Transverse colon (tissue), 4 donors: ENCODE measurements at regions not wholly inside any gene's neighbourhood (a gene's known extent, or its start where the extent isn't known, plus 50 kb on each side); places are given as distances from the start of the nearest gene placed in this dataset.

Experiments
- DNase-seq: peaks from one replicate; pipeline ENCODE4 v3.0.0-alpha.2; 2019
- H3K27ac ChIP-seq, 4 donors: fragments of 200-600 bp; sonication (generic); 2 replicates each; pipeline ENCODE4 v1.5.1; 2016 to 2018; ENCODE audit warnings: inconsistent platforms in 4 of 4
- H3K27me3 ChIP-seq: fragments of 200-600 bp; sonication (generic); 2 replicates; pipeline ENCODE4 v1.5.1; 2017; ENCODE audit warnings: inconsistent platforms
- H3K36me3 ChIP-seq, 4 donors: fragments of 200-600 bp; sonication (generic); 2 replicates each; pipeline ENCODE4 v1.5.1; 2017 to 2019; ENCODE audit warnings: inconsistent platforms in 4 of 4
- H3K4me1 ChIP-seq, 4 donors: fragments of 200-600 bp; sonication (generic); 2 replicates each; pipeline ENCODE4 v1.5.1; 2017 to 2020; ENCODE audit warnings: inconsistent platforms in 4 of 4
- H3K4me3 ChIP-seq, 4 donors: fragments of 200-600 bp; sonication (generic); 1 replicate in 1 of 4; 2 replicates in 3 of 4; pipeline versions ENCODE4 v1.5.1 to v1.6.1; 2017 to 2019; ENCODE audit warnings: inconsistent platforms in 4 of 4
- H3K9me3 ChIP-seq, 2 donors: fragments of 200-600 bp; sonication (generic); 2 replicates each; pipeline ENCODE4 v1.5.1; 2017 to 2019; ENCODE audit warnings: inconsistent platforms in 2 of 2
- EP300 ChIP-seq: sonication (generic); formaldehyde crosslinking; IDR thresholded peaks from one replicate; pipeline ENCODE4 v1.6.1; 2017; ENCODE audit warnings: antibody characterized with exemption, low read depth
- POLR2A ChIP-seq: fragments of 450-650 bp; IDR thresholded peaks from one replicate; pipeline ENCODE4 v1.6.1; 2016; ENCODE audit warnings: antibody characterized with exemption, mild to moderate bottlenecking, moderate library complexity
- POLR2AphosphoS5 ChIP-seq, 3 donors: sonication (generic); formaldehyde crosslinking; IDR thresholded peaks; one replicate each; pipeline ENCODE4 v1.6.1; 2016; ENCODE audit warnings: antibody characterized with exemption in 3 of 3
- WGBS, 2 donors: methylation state at CpG; one replicate each; pipeline ENCODE4 v1.1.5; 2018; ENCODE audit warnings: low coverage in 1 of 2; 5-methylcytosine and 5-hydroxymethylcytosine counted together
- in situ Hi-C, 4 donors: fragments of 200-750 bp; cut with MboI; loops; one replicate each; pipeline versions ENCODE4 v1.15.0 to v1.15.1; 2017; ENCODE audit warnings: low sequenced_read_pairs in 3 of 4, low pct_ligation_motif_present in 1 of 4, low pct_unique_long_range_greater_than_20kb in 1 of 4
- intact Hi-C: fragments of 100-400 bp; cut with DNase I; formaldehyde crosslinking; loops from one replicate; pipeline ENCODE4 v1.15.1; 2023; ENCODE audit warnings: low total_unique reads
- TF ChIP-seq, protein P1 (sequence below), 5 experiments: fragments of 200-600 bp in 3 of 5; fragments of 450-650 bp in 2 of 5; sonication (generic) in 3 of 5; IDR thresholded peaks; 1 replicate in 2 of 5; 2 replicates in 3 of 5; pipeline ENCODE4 v1.5.1; 2016 to 2017; ENCODE audit warnings: antibody characterized with exemption in 5 of 5, inconsistent platforms in 3 of 5, mild to moderate bottlenecking in 2 of 5, moderate library complexity in 1 of 5

DNA sequence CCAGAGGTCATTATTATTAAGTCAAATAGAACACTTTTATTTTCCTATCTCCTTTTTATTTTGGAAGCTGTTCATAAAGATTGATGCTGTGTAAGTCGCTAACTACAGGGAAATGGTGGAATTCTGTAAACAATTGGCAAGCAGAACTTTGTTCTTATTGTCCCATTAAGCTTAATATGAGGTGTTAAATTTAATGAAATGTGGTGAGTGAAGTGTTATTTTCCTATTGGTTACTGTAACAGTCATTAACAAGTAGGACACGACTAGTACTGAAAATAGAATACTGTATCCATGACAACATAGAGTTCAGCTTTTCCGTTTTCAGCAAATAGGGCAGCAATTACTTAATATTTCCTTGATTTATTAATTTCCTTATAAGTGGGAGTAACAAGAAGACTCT, 279.1 kb upstream of the ZEB2 start:
- Histone ChIP-seq H3K27me3 (no peaks in the 10 kb centered on the region), H3K4me1 (no peaks in the 10 kb centered on the region), H3K4me3 (no peak overlapping the region), H3K36me3 (no peaks in the 10 kb centered on the region), H3K27ac (no peak overlapping the region), H3K9me3 (no peaks in the 10 kb centered on the region)
- TF ChIP-seq, protein P1, sequence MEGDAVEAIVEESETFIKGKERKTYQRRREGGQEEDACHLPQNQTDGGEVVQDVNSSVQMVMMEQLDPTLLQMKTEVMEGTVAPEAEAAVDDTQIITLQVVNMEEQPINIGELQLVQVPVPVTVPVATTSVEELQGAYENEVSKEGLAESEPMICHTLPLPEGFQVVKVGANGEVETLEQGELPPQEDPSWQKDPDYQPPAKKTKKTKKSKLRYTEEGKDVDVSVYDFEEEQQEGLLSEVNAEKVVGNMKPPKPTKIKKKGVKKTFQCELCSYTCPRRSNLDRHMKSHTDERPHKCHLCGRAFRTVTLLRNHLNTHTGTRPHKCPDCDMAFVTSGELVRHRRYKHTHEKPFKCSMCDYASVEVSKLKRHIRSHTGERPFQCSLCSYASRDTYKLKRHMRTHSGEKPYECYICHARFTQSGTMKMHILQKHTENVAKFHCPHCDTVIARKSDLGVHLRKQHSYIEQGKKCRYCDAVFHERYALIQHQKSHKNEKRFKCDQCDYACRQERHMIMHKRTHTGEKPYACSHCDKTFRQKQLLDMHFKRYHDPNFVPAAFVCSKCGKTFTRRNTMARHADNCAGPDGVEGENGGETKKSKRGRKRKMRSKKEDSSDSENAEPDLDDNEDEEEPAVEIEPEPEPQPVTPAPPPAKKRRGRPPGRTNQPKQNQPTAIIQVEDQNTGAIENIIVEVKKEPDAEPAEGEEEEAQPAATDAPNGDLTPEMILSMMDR (IDR thresholded peaks at IDR 0.05): no peak
- no peak for TF ChIP-seq POLR2AphosphoS5 (IDR thresholded peaks at IDR 0.05)
- no peak for DNase-seq
- intact Hi-C loops (no loop called here), in situ Hi-C loops (no loop called here)
- 62 to 65% methylated on average over 3 of the region's 3 CpGs for WGBS, 2 donors

DNA sequence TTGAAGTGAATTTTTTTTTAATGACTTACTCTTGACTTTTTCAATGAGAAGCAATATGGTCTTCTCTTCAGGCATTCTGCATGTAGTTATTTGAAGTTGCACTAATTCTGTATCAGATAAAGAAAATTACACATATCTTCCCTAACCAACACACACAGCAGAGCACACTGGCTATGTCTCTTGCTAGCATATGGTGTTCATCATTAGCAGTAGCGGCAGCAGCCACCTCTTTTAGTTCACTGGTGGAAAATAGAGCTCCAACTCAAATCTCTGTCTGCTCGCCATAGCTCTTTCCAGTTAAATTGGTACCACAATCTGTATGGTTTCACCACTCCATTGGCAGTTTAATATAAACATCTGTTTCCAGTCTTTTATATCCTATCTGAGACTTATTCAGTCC, 278.1 kb upstream of the ZEB2 start:
- in situ Hi-C loops (no loop called here), intact Hi-C loops (no loop called here)
- H3K4me3 ChIP-seq: no peak overlapping the region
- H3K4me1 ChIP-seq: no peaks in the 10 kb centered on the region
- H3K36me3 ChIP-seq: no peaks in the 10 kb centered on the region
- no peak for DNase-seq
- no peaks in the 10 kb centered on the region for H3K27me3 ChIP-seq
- TF ChIP-seq POLR2A: no peak
- TF ChIP-seq, protein P1 (IDR thresholded peaks at IDR 0.05): no peak
- TF ChIP-seq EP300: no peak
- no peak for TF ChIP-seq POLR2AphosphoS5 (IDR thresholded peaks at IDR 0.05)
- no peak overlapping the region for H3K27ac ChIP-seq
- H3K9me3 ChIP-seq: no peaks in the 10 kb centered on the region
- WGBS, 2 donors: 90 to 100% methylated on average over 1 to 2 of the region's 2 CpGs

DNA sequence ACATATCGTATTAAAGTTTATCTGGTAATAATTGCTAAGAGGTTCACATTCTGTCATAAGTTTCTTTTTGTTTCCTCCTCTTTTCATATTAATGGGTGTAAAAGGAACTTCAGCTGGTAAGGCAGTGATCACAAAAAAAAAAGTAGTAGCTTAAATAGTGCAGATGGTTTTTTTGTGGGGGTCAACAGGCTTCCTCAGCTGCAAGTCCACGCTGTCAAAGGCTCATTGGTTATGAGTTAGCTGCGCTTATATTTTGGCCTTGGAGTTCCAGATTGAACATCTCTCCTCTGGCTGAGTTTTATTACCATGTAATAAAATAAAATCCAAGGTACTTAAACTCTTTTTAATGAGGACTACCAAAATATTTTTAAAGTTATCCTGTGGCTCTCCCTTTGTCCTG, 277.0 kb upstream of the ZEB2 start:
- in situ Hi-C loops (no loop called here), intact Hi-C loops (no loop called here)
- Histone ChIP-seq H3K27ac (no peak overlapping the region), H3K27me3 (no peaks in the 10 kb centered on the region), H3K4me1 (no peaks in the 10 kb centered on the region), H3K9me3 (no peaks in the 10 kb centered on the region), H3K4me3 (no peak overlapping the region), H3K36me3 (no peaks in the 10 kb centered on the region)
- no peak for TF ChIP-seq POLR2A
- TF ChIP-seq, protein P1 (IDR thresholded peaks at IDR 0.05): no peak
- no peak for TF ChIP-seq EP300
- no peak for TF ChIP-seq POLR2AphosphoS5 (IDR thresholded peaks at IDR 0.05)
- no peak for DNase-seq
- WGBS, 2 donors: 68 to 78% methylated on average over 3 of the region's 3 CpGs

DNA sequence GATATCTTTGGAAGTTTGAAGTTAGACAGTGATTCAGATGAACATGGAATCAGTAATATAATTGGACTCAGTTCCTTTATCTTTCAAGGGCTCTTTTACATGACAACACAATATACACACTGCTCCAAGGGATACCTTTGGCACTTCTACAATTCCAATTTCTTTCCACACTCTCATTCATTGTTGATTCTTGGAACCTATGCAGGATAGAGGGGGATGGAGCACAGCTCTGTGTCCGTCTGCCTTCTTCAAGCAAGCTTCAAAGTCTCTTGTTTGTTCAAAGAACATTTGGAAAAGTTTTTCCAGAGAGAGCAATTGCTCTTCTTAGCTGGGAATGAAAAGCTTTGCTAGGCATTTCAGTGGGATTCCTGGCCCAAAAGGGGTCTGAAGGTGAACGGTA, 276.2 kb upstream of the ZEB2 start:
- H3K4me3 ChIP-seq: no peak overlapping the region
- H3K27ac ChIP-seq: no peak overlapping the region
- H3K36me3 ChIP-seq: no peaks in the 10 kb centered on the region
- no peaks in the 10 kb centered on the region for H3K9me3 ChIP-seq
- intact Hi-C loops: no loop called here
- no peaks in the 10 kb centered on the region for H3K4me1 ChIP-seq
- TF ChIP-seq, protein P1 (IDR thresholded peaks at IDR 0.05): no peak
- TF ChIP-seq POLR2AphosphoS5 (IDR thresholded peaks at IDR 0.05): no peak
- in situ Hi-C loops: no loop called here
- DNase-seq: no peak
- 67 to 100% methylated on average over 1 to 2 of the region's 2 CpGs for WGBS, 2 donors
- H3K27me3 ChIP-seq: no peaks in the 10 kb centered on the region
